Heart left ventricle (tissue), 13 donors: ENCODE measurements at regions not wholly inside any gene's neighbourhood (a gene's known extent, or its start where the extent isn't known, plus 50 kb on each side); places are given as distances from the start of the nearest gene placed in this dataset.

ENCODE experiments used
- CTCF ChIP-seq, 12 donors: fragments of 200-600 bp; sonication (generic) in 4 of 12; IDR thresholded peaks; one replicate each; pipeline versions ENCODE4 v1.5.0 to v1.8.0; 2018 to 2022; ENCODE audit warnings: antibody characterized with exemption in 12 of 12, mild to moderate bottlenecking in 5 of 12
- POLR2A ChIP-seq, 2 donors: fragments of 450-650 bp; IDR thresholded peaks; one replicate each; pipeline ENCODE4 v1.6.1; 2017; ENCODE audit warnings: antibody characterized with exemption in 2 of 2, mild to moderate bottlenecking in 2 of 2, moderate library complexity in 2 of 2
- donor health status: ischemic (EF 13 %, LVEDD 7.1; RV severe dilation, severe dysfunction).
- donor health status: DM: no; HTN: yes; CAD: no.
- donor health status: DM: no; HTN: no; CAD: no.
- donor health status: ischemic (EF 25% LVEDD 6.9; RV normal size, moderate dysfunction).
- donor health status: ischemic (EF 25% LVEDD 5.7; RV mildly dilated, moderate dysfunction).
- donor health status: ischemic (EF 35%, LVEDD 5.7; RV mildly dilated, moderate dysfunction).
- donor health status: nonischemic (EF 11% LVEDD 7.7; RV severe dilation, severe dysfunction).
- donor health status: DM: yes; HTN: yes; CAD: no.
- donor health status: PGD.
- donor health status: ischemic (EF 29% LVEDD 5.4; RV normal size, mild dysfunction).
- donor health status: nonischemic (EF 23%, LVEDD 6.1; RV moderate dilation, normal function).

- no peak for TF ChIP-seq CTCF (IDR thresholded peaks at IDR 0.05)
- TF ChIP-seq POLR2A (IDR thresholded peaks at IDR 0.05): no peak
These were observed 265.5 kb upstream of the FERD3L start for GRCh38 chr7:19410691-19411090.
